Endothelial cell of umbilical vein (primary cell): ENCODE measurements at regions not wholly inside any gene's neighbourhood (a gene's known extent, or its start where the extent isn't known, plus 50 kb on each side); places are given as distances from the start of the nearest gene placed in this dataset.

Source experiments
- BruUV-seq: library from RNA; stranded (reverse); fragments of 400-500 nt; replicated peaks from 2 replicates; lab custom pipeline; 2021; lab: Mats Ljungman, UMichigan
- CTCF ChIA-PET: fragments of 300-600, 350-600 bp; sonication (Branson Sonifier 250); formaldehyde crosslinking; loops from one replicate; lab custom pipeline; 2021; ENCODE audit warnings: antibody characterized with exemption, inconsistent platforms; lab: Charles Lee
- POLR2A ChIA-PET: fragments of 300-600, 350-600 bp; sonication (Branson Sonifier 250); formaldehyde crosslinking; loops from one replicate; lab custom pipeline; 2021; ENCODE audit warnings: antibody characterized with exemption, inconsistent platforms; lab: Charles Lee
- DNase-seq: peaks from one replicate; pipeline ENCODE4 v3.0.0-alpha.2; 2011; ENCODE audit warnings: low read depth, low spot score
- FAIRE-seq: peaks from 2 replicates; lab custom pipeline; 2011; peaks lifted over from hg19 to GRCh38; lab: Jason Lieb, UNC
- H2AFZ ChIP-seq: 2 replicates; pipeline ENCODE4 v1.6.0; 2012; ENCODE audit warnings: low read depth, low read length, control low read depth, inconsistent platforms
- H3K27ac ChIP-seq: 2 replicates; pipeline ENCODE4 v1.5.1; 2011; ENCODE audit warnings: low read depth, mild to moderate bottlenecking, control low read depth, low read length, moderate library complexity; ENCODE audit not compliant: insufficient read depth
- H3K27me3 ChIP-seq, 2 experiments: 2 replicates each; pipeline versions ENCODE4 v1.6.0 to v1.6.1; 2011; ENCODE audit warnings: low read length in 2 of 2, mixed read lengths in 1 of 2; ENCODE audit not compliant: control insufficient read depth in 2 of 2, insufficient read depth in 2 of 2
- H3K36me3 ChIP-seq, 2 experiments: 2 replicates in 1 of 2; 3 replicates in 1 of 2; pipeline ENCODE4 v1.5.1; 2011; ENCODE audit warnings: low read length in 2 of 2, mild to moderate bottlenecking in 1 of 2, moderate library complexity in 1 of 2; ENCODE audit not compliant: control insufficient read depth in 2 of 2, insufficient read depth in 2 of 2; ENCODE audit errors: extremely low read depth in 1 of 2
- H3K4me1 ChIP-seq: 3 replicates; pipeline ENCODE4 v1.5.1; 2011; ENCODE audit warnings: mild to moderate bottlenecking, low read length; ENCODE audit not compliant: control insufficient read depth, insufficient read depth; ENCODE audit errors: extremely low read depth
- H3K4me2 ChIP-seq: 2 replicates; pipeline ENCODE4 v1.6.1; 2011; ENCODE audit warnings: low read length, control low read depth, mixed read lengths; ENCODE audit not compliant: insufficient read depth
- H3K4me3 ChIP-seq, 3 experiments: fragments of 200-600 bp in 1 of 3; sonication (generic), shearing (Covaris generic) in 1 of 3; replicated peaks in 1 of 3; 2 replicates each; pipeline ENCODE4 v1.5.1; 2011 to 2016; ENCODE audit warnings: control low read depth in 3 of 3, low read length in 3 of 3, mild to moderate bottlenecking in 2 of 3, inconsistent platforms in 1 of 3, low read depth in 1 of 3, moderate library complexity in 1 of 3; ENCODE audit not compliant: insufficient read depth in 1 of 3
- H3K79me2 ChIP-seq: 2 replicates; pipeline ENCODE4 v1.6.0; 2012; ENCODE audit warnings: low read length, inconsistent platforms; ENCODE audit not compliant: control insufficient read depth, insufficient read depth
- H3K9ac ChIP-seq: replicated peaks from 2 replicates; pipeline ENCODE3; 2011; ENCODE audit warnings: low read length, control low read depth; ENCODE audit not compliant: insufficient read depth; ENCODE audit errors: extremely low read depth
- H3K9me1 ChIP-seq: replicated peaks from 3 replicates; pipeline ENCODE4 v1.6.0; 2011; ENCODE audit warnings: mild to moderate bottlenecking, low read length; ENCODE audit not compliant: control insufficient read depth, insufficient read depth; ENCODE audit errors: extremely low read depth
- H3K9me3 ChIP-seq: replicated peaks from 2 replicates; pipeline ENCODE4 v1.5.1; 2012; ENCODE audit warnings: low read length, inconsistent platforms; ENCODE audit not compliant: control insufficient read depth, insufficient read depth
- H4K20me1 ChIP-seq: replicated peaks from 2 replicates; pipeline ENCODE3; 2011; ENCODE audit warnings: mild to moderate bottlenecking, low read length; ENCODE audit not compliant: control insufficient read depth, insufficient read depth; ENCODE audit errors: extremely low read depth
- CTCF ChIP-seq, 2 donors: IDR thresholded peaks; 1 replicate in 1 of 2; 2 replicates in 1 of 2; pipeline ENCODE4 v1.5.1; 2011; ENCODE audit warnings: low read length in 2 of 2, mild to moderate bottlenecking in 2 of 2, moderate library complexity in 2 of 2, control low read depth in 1 of 2, inconsistent platforms in 1 of 2, low read depth in 1 of 2; ENCODE audit not compliant: insufficient read depth in 1 of 2; ENCODE audit errors: extremely low read depth in 1 of 2
- EZH2 ChIP-seq: IDR thresholded peaks from 2 replicates; pipeline ENCODE4 v1.6.1; 2012; ENCODE audit warnings: borderline replicate concordance, low read depth, mild to moderate bottlenecking, moderate library complexity, low read length, inconsistent platforms; ENCODE audit not compliant: severe bottlenecking
- FOS ChIP-seq: IDR thresholded peaks from 2 replicates; pipeline ENCODE4 v1.6.1; 2011; ENCODE audit warnings: mild to moderate bottlenecking, low read length, moderate library complexity, borderline replicate concordance; ENCODE audit not compliant: insufficient read depth
- GATA2 ChIP-seq: IDR thresholded peaks from 2 replicates; pipeline ENCODE4 v1.7.0; 2011; ENCODE audit warnings: low read depth, mild to moderate bottlenecking, moderate library complexity, mixed read lengths, low read length; ENCODE audit not compliant: insufficient read length, insufficient read depth
- JUN ChIP-seq: IDR thresholded peaks from 2 replicates; pipeline ENCODE4 v1.6.1; 2011; ENCODE audit warnings: borderline replicate concordance, low read depth; ENCODE audit not compliant: insufficient read length, insufficient read depth
- MAX ChIP-seq: IDR thresholded peaks from 2 replicates; pipeline ENCODE4 v1.6.1; 2011; ENCODE audit not compliant: insufficient read depth, insufficient read length
- MYC ChIP-seq: IDR thresholded peaks from one replicate; pipeline ENCODE4 v1.6.1; 2011; ENCODE audit warnings: mild to moderate bottlenecking, low read depth, low read length
- POLR2A ChIP-seq: IDR thresholded peaks from 2 replicates; pipeline ENCODE4 v1.6.1; 2012; ENCODE audit warnings: low read depth, mild to moderate bottlenecking, control low read depth, low read length
- POLR2AphosphoS5 ChIP-seq: IDR thresholded peaks from 2 replicates; pipeline ENCODE4 v1.6.1; 2012; ENCODE audit warnings: low read depth, mild to moderate bottlenecking, control low read depth, low read length, moderate library complexity; ENCODE audit not compliant: insufficient read depth
- dilution Hi-C: fragments of 300-500 bp; cut with MboI; formaldehyde crosslinking; loops from one replicate; pipeline ENCODE4 v1.15.0; 2019; ENCODE audit warnings: low sequenced_read_pairs; ENCODE audit not compliant: extremely low pct_ligation_motif_present
- intact Hi-C: fragments of 100-400 bp; cut with micrococcal nuclease; formaldehyde crosslinking; loops from one replicate; pipeline ENCODE4 v1.10.0; 2022

GRCh38 chr12:59080101-59080500 is 159.8 kb upstream of the LRIG3 start:
- no peak overlapping the region for H3K9ac ChIP-seq
- TF ChIP-seq GATA2 (no peak), EZH2 (no peak), FOS (no peak), JUN (no peak), CTCF (IDR thresholded peaks at IDR 0.05; ENCODE audit: extremely low read depth in 1 of 2, insufficient read depth in 1 of 2, low read depth in 1 of 2, low read length in 2 of 2) (no peak), POLR2A (no peak), POLR2AphosphoS5 (no peak), MYC (no peak), MAX (no peak)
- ChIA-PET POLR2A (no interaction called here), CTCF (interaction anchor here (1.4 to 4.2 kb wide), 3 partner anchors 9 to 539 kb away, joined by 4 to 19 read pairs (median 18); no protein-coding TSS in a partner anchor)
- no peak overlapping the region for H2AFZ ChIP-seq
- no peak for DNase-seq
- no peaks in the 10 kb centered on the region for H3K27me3 ChIP-seq
- FAIRE-seq, result no peak
- no peaks in the 10 kb centered on the region for H3K9me1 ChIP-seq
- no TSS peak for BruUV-seq
- no peaks in the 10 kb centered on the region for H3K36me3 ChIP-seq
- dilution Hi-C loops (no loop called here), intact Hi-C loops (no loop called here)
- no peaks in the 10 kb centered on the region for H3K79me2 ChIP-seq
- no peaks in the 10 kb centered on the region for H3K9me3 ChIP-seq
- H3K4me1 ChIP-seq, result peaks cover 54% of the 10 kb centered on the region
- H3K4me3 ChIP-seq, result no peak overlapping the region
- H3K27ac ChIP-seq, result no peak overlapping the region
- H3K4me2 ChIP-seq, result no peak overlapping the region
- no peaks in the 10 kb centered on the region for H4K20me1 ChIP-seq
